ENCODE measurements at regions not wholly inside any gene's neighbourhood (a gene's known extent, or its start where the extent isn't known, plus 50 kb on each side); places are given as distances from the start of the nearest gene placed in this dataset.

GRCh38 chrX:69221239-69222102 lies 56.2 kb upstream of the PJA1 start:
- DNase-seq = no peak

- DNase-seq = no peak
Observed at GRCh38 chrX:69218407-69218997, 53.2 kb upstream of the PJA1 start.

GRCh38 chrX:69216911-69217310 lies 51.7 kb upstream of the PJA1 start:
- no peak for DNase-seq

- no peak for DNase-seq
Observed at GRCh38 chrX:69216446-69216845, 51.2 kb upstream of the PJA1 start.

- DNase-seq = no peak
Observed at GRCh38 chrX:69215161-69215875, 50.1 kb upstream of the PJA1 start.

Data from NCI-H1436 treated with DMSO at 0.1 percent for 48 hours (cell line).